ENCODE measurements at regions not wholly inside any gene's neighbourhood (a gene's known extent, or its start where the extent isn't known, plus 50 kb on each side); places are given as distances from the start of the nearest gene placed in this dataset.

GRCh38 chr14:54325766-54326165 lies 71.0 kb upstream of the CDKN3 start:
- no peak overlapping the region for H3K27ac ChIP-seq
- H3K4me3 ChIP-seq, result no peak overlapping the region
- ATAC-seq (no peak), DNase-seq (no peak)
- H3K9me3 ChIP-seq, result no peaks in the 10 kb centered on the region
- TF ChIP-seq CTCF (IDR thresholded peaks at IDR 0.05), result no peak
- H3K27me3 ChIP-seq, result no peaks in the 10 kb centered on the region
- intact Hi-C loops (cut with DNase I), result no loop called here
- no peaks in the 10 kb centered on the region for H3K36me3 ChIP-seq
- no peaks in the 10 kb centered on the region for H3K4me1 ChIP-seq

- no peak overlapping the region for H3K27ac ChIP-seq
- intact Hi-C loops (cut with DNase I), result no loop called here
- ATAC-seq (peak; percentile 95), DNase-seq (peak in 2 of 4 donors; percentile 53 to 80)
- H3K9me3 ChIP-seq, result no peaks in the 10 kb centered on the region
- H3K4me3 ChIP-seq, result no peak overlapping the region
- no peaks in the 10 kb centered on the region for H3K4me1 ChIP-seq
- TF ChIP-seq CTCF (IDR thresholded peaks at IDR 0.05), result peak; percentile 57 to 69
- H3K27me3 ChIP-seq, result no peaks in the 10 kb centered on the region
- H3K36me3 ChIP-seq, result no peaks in the 10 kb centered on the region
These were observed 67.6 kb upstream of the CDKN3 start for GRCh38 chr14:54329082-54329695.

GRCh38 chr14:54330876-54331275 lies 65.9 kb upstream of the CDKN3 start:
- intact Hi-C loops (cut with DNase I), result no loop called here
- H3K4me3 ChIP-seq, result no peak overlapping the region
- no peaks in the 10 kb centered on the region for H3K9me3 ChIP-seq
- H3K4me1 ChIP-seq, result no peaks in the 10 kb centered on the region
- DNase-seq, result no peak
- H3K27me3 ChIP-seq, result no peaks in the 10 kb centered on the region
- H3K27ac ChIP-seq, result no peak overlapping the region
- TF ChIP-seq CTCF (IDR thresholded peaks at IDR 0.05), result no peak
- H3K36me3 ChIP-seq, result no peaks in the 10 kb centered on the region
- ATAC-seq, result no peak

- intact Hi-C loops (cut with DNase I), result no loop called here
- H3K4me1 ChIP-seq, result no peaks in the 10 kb centered on the region
- no peaks in the 10 kb centered on the region for H3K27me3 ChIP-seq
- DNase-seq (no peak), ATAC-seq (no peak)
- H3K9me3 ChIP-seq, result no peaks in the 10 kb centered on the region
- no peak for TF ChIP-seq CTCF (IDR thresholded peaks at IDR 0.05)
- H3K4me3 ChIP-seq, result no peak overlapping the region
- no peak overlapping the region for H3K27ac ChIP-seq
- H3K36me3 ChIP-seq, result no peaks in the 10 kb centered on the region
These were observed 65.3 kb upstream of the CDKN3 start for GRCh38 chr14:54331516-54331915.

GRCh38 chr14:54332490-54332889 lies 64.3 kb upstream of the CDKN3 start:
- no peak overlapping the region for H3K27ac ChIP-seq
- no peaks in the 10 kb centered on the region for H3K4me1 ChIP-seq
- no peaks in the 10 kb centered on the region for H3K9me3 ChIP-seq
- DNase-seq, result no peak
- ATAC-seq, result no peak
- intact Hi-C loops (cut with DNase I), result no loop called here
- H3K36me3 ChIP-seq, result no peaks in the 10 kb centered on the region
- TF ChIP-seq CTCF (IDR thresholded peaks at IDR 0.05), result no peak
- H3K4me3 ChIP-seq, result no peak overlapping the region
- H3K27me3 ChIP-seq, result no peaks in the 10 kb centered on the region

Measured in left lung (tissue), 4 donors.